ENCODE measurements at regions not wholly inside any gene's neighbourhood (a gene's known extent, or its start where the extent isn't known, plus 50 kb on each side); places are given as distances from the start of the nearest gene placed in this dataset.

GRCh38 chr7:149561072-149561471 is 63.5 kb upstream of the ZNF746 start:
- no peak for TF ChIP-seq CTCF (IDR thresholded peaks at IDR 0.05; ENCODE audit: low read length)
- TF ChIP-seq EZH2 (IDR thresholded peaks at IDR 0.05; ENCODE audit: borderline replicate concordance, low read length), result no peak
